GM21723 (cell line): ENCODE measurements at regions not wholly inside any gene's neighbourhood (a gene's known extent, or its start where the extent isn't known, plus 50 kb on each side); places are given as distances from the start of the nearest gene placed in this dataset.
"Not testable (repeated sequence)": the region's sequence is repeated elsewhere in the genome, so short reads cannot be mapped to it uniquely, and the experiment has no call there.

Experiments used
- ATAC-seq: cut with Tn5 transposase; IDR thresholded peaks from one replicate; pipeline ENCODE4 v1.9.1; 2021; ENCODE audit warnings: mild to moderate bottlenecking, moderate library complexity; ENCODE audit not compliant: unreplicated experiment

- no peak for ATAC-seq
Measured at GRCh38 chr2:18049325-18049724, 170.9 kb downstream of the KCNS3 start.

DNA sequence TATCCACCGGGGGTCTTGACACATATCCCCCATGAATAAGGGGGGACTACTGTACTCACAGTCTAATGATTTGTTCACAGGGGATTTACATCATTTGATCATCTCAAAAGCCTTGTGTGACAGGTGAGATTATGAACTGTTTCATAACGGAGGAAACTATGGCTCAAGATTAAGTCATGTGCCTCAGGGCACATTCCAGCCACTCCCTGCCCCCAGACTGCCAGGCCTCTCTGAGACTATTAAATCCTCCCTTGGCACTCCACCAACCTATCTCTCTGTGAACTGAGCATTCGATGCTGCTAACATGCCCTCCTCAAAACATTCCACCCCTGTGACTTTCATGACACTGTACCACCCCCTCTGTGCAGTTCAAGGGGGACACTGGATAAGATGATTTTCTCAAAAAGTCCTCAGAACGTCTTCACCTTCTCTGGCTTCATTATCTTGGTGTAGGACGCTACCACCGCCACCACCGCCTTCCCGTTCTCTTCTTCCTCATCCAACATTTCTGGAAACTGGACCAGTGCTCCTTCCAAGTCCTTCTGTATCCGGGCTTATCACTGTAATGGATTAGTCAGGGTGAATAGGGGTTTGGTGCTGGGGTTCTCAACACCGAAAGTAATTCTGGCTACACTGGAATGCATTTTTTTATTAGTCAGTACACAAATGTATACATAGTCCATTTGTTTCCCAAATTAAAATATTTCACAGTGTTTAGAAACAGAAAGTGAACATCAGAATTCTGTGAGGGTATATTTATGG lies 169.6 kb downstream of the KCNS3 start:
- no peak for ATAC-seq

GRCh38 chr2:18047213-18047611 lies 168.7 kb downstream of the KCNS3 start:
- no peak for ATAC-seq

GRCh38 chr2:18046558-18047212 lies 168.2 kb downstream of the KCNS3 start:
- ATAC-seq = no peak

- no peak for ATAC-seq
Measured at GRCh38 chr2:18046017-18046416, 167.6 kb downstream of the KCNS3 start.

DNA sequence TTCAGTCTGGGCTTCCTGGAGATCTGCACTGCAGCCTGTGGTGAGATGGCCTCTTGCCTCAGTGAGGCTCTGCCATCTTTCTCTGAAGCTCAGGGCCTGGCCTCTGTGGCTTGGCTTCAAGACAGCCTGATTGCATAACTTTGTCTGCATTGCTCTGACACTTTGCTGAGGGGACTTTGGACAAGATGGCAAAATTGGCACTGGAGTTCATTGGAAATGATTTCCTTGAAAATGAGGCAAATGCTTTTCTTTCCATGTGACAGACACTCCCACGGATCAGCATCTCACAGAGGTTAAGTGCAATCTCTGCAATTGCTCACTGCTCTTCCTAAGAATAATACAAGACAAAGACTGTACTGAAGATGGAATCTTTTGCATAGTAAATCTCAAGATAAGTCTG lies 166.8 kb downstream of the KCNS3 start:
- no peak for ATAC-seq

- not testable (repeated sequence) for ATAC-seq
Measured at GRCh38 chr2:18017381-18017780, 138.9 kb downstream of the KCNS3 start.

GRCh38 chr2:18009891-18010290 lies 131.4 kb downstream of the KCNS3 start:
- no peak for ATAC-seq

- ATAC-seq = no peak
Measured at GRCh38 chr2:18005411-18005810, 126.9 kb downstream of the KCNS3 start.

DNA sequence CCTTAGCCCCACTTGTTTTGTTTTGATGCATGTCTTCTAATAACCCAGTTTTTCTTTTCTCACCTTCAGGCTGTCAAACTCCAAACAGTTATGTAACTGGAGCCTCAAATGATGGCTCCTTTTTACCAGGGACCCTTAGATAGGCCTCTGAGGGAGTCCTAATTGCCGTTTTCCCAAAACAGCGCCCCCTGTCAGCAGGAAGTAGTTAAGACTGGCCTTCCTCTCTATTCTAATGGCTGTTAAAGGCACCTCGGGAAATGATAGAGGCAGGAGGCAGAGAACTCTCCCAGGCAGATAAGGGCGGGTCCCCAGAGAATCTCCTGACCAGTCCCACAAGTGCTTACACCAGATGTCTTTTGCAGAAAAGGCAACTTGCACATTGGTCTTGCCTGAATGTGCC lies 123.2 kb downstream of the KCNS3 start:
- no peak for ATAC-seq

GRCh38 chr2:17996978-17997377 lies 118.5 kb downstream of the KCNS3 start:
- no peak for ATAC-seq

GRCh38 chr2:17995593-17995992 lies 117.1 kb downstream of the KCNS3 start:
- ATAC-seq = no peak
